ENCODE measurements at regions not wholly inside any gene's neighbourhood (a gene's known extent, or its start where the extent isn't known, plus 50 kb on each side); places are given as distances from the start of the nearest gene placed in this dataset.

DNA sequence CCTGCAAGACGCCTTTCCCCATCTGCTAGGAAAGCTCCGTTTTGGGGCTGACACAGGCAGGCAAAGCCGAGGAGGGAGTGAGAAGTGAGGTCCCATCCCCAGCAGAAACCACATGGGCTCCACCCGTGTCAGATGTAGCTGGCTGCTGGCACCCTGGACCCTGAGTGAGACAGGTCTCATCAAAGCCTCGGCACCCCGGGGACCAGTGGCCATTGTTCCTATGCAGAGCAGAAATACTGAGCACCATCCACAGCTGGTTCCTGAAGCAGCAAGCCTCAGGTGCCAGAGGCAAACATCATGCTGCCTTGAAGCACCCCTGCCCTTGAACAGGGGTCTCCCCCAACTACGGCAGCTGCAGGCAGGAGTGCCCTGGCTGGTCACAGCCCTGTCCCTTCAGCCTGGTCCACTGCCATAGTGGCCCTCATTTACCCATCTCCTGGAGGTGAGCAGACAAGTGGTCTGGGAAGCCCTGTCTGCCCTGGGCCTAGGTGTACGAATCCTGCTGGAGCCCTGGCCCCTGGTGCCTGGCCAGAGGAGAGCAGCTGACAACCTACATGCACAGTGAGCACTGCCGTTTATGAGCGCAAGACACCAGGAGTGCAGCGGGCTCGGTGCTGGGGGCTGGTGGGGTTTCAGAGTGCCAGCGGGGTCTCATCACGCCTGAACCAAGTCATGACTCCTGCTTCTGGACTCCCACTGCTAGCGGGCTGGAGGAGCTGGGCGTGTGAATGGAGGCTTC is 289.8 kb upstream of the RTL1 start:
- H2AFZ ChIP-seq (ENCODE audit: low read depth, low read length), result no peak overlapping the region

More for the DNA sequence above, 289.8 kb upstream of the RTL1 start:
- H3K79me2 ChIP-seq (ENCODE audit: control insufficient read depth, insufficient read depth, low read length), result no peaks in the 10 kb centered on the region
- FAIRE-seq (no peak), DNase-seq (ENCODE audit: low read depth, low spot score) (no peak)
- CTCF ChIA-PET, result interaction anchor here (1.5 kb wide), 1 partner anchor 42 kb away, joined by 4 read pairs; no protein-coding TSS in a partner anchor
- H3K4me3 ChIP-seq (replicated peaks in 1 of 3; ENCODE audit: insufficient read depth in 1 of 3, low read depth in 1 of 3, low read length in 3 of 3), result no peak overlapping the region
- no peaks in the 10 kb centered on the region for H3K27me3 ChIP-seq (ENCODE audit: control insufficient read depth in 2 of 2, insufficient read depth in 2 of 2, low read length in 2 of 2)
- no peak overlapping the region for H3K27ac ChIP-seq (ENCODE audit: insufficient read depth, low read depth, low read length)
- H3K4me2 ChIP-seq (ENCODE audit: insufficient read depth, low read length), result no peak overlapping the region
- H3K9ac ChIP-seq (replicated peaks; ENCODE audit: extremely low read depth, insufficient read depth, low read length), result no peak overlapping the region
- intact Hi-C loops (cut with micrococcal nuclease) (no loop called here), dilution Hi-C loops (cut with MboI; ENCODE audit: extremely low pct_ligation_motif_present, low sequenced_read_pairs) (no loop called here)
- no peaks in the 10 kb centered on the region for H3K9me1 ChIP-seq (replicated peaks; ENCODE audit: control insufficient read depth, extremely low read depth, insufficient read depth, low read length)
- H3K36me3 ChIP-seq (ENCODE audit: control insufficient read depth in 2 of 2, extremely low read depth in 1 of 2, insufficient read depth in 2 of 2, low read length in 2 of 2), result no peaks in the 10 kb centered on the region
- no peaks in the 10 kb centered on the region for H3K9me3 ChIP-seq (replicated peaks; ENCODE audit: control insufficient read depth, insufficient read depth, low read length)
- no peaks in the 10 kb centered on the region for H4K20me1 ChIP-seq (replicated peaks; ENCODE audit: control insufficient read depth, extremely low read depth, insufficient read depth, low read length)
- H3K4me1 ChIP-seq (ENCODE audit: control insufficient read depth, extremely low read depth, insufficient read depth, low read length), result no peaks in the 10 kb centered on the region
- BruUV-seq (replicated peaks), result no TSS peak
- TF ChIP-seq JUN (IDR thresholded peaks at IDR 0.05; ENCODE audit: borderline replicate concordance, insufficient read depth, insufficient read length, low read depth) (no peak), MAX (IDR thresholded peaks at IDR 0.05; ENCODE audit: insufficient read depth, insufficient read length) (no peak), MYC (IDR thresholded peaks at IDR 0.05; ENCODE audit: low read depth, low read length) (no peak), POLR2A (IDR thresholded peaks at IDR 0.05; ENCODE audit: low read depth, low read length) (no peak), GATA2 (IDR thresholded peaks at IDR 0.05; ENCODE audit: insufficient read depth, insufficient read length, low read depth, low read length) (no peak), EZH2 (IDR thresholded peaks at IDR 0.05; ENCODE audit: borderline replicate concordance, low read depth, low read length, severe bottlenecking) (no peak), CTCF (IDR thresholded peaks at IDR 0.05; ENCODE audit: extremely low read depth in 1 of 2, insufficient read depth in 1 of 2, low read depth in 1 of 2, low read length in 2 of 2) (no peak), FOS (IDR thresholded peaks at IDR 0.05; ENCODE audit: borderline replicate concordance, insufficient read depth, low read length) (no peak), POLR2AphosphoS5 (IDR thresholded peaks at IDR 0.05; ENCODE audit: insufficient read depth, low read depth, low read length) (no peak)
- POLR2A ChIA-PET, result no interaction called here

Data from endothelial cell of umbilical vein (primary cell).